RWPE2 (cell line): ENCODE measurements at regions not wholly inside any gene's neighbourhood (a gene's known extent, or its start where the extent isn't known, plus 50 kb on each side); places are given as distances from the start of the nearest gene placed in this dataset.

ENCODE experiments used
- ATAC-seq: fragments of 200-7000 bp; cut with Tn5 transposase; 3 replicates; pipeline ENCODE4 v1.9.1; 2021; ENCODE audit warnings: low read depth
- DNase-seq: peaks from one replicate; pipeline ENCODE4 v3.0.0-alpha.2; 2020; ENCODE audit warnings: low spot score
- H3K27ac ChIP-seq: fragments of 450-650 bp; 2 replicates; pipeline ENCODE4 v1.5.1; 2017; ENCODE audit warnings: mild to moderate bottlenecking; ENCODE audit not compliant: poor library complexity, severe bottlenecking
- H3K27me3 ChIP-seq: fragments of 250-450 bp; sonication (Bioruptor Pico); 2 replicates; pipeline ENCODE4 v1.5.1; 2021; ENCODE audit warnings: mild to moderate bottlenecking, moderate library complexity; ENCODE audit not compliant: insufficient read depth, poor library complexity, severe bottlenecking
- H3K36me3 ChIP-seq: fragments of 250-450 bp; sonication (Bioruptor Pico); 2 replicates; pipeline ENCODE4 v1.5.1; 2020; ENCODE audit warnings: low read depth, mild to moderate bottlenecking, moderate library complexity
- H3K4me1 ChIP-seq: fragments of 250-450 bp; sonication (Bioruptor Pico); 2 replicates; pipeline ENCODE4 v1.5.1; 2021; ENCODE audit warnings: mild to moderate bottlenecking, moderate library complexity; ENCODE audit not compliant: insufficient read depth, poor library complexity, severe bottlenecking
- H3K4me3 ChIP-seq: fragments of 250-450 bp; sonication (Bioruptor Pico); 2 replicates; pipeline ENCODE4 v1.5.1; 2021; ENCODE audit warnings: mild to moderate bottlenecking, moderate library complexity; ENCODE audit not compliant: severe bottlenecking
- H3K9me3 ChIP-seq: fragments of 250-450 bp; sonication (Bioruptor Pico); 2 replicates; pipeline ENCODE4 v1.5.1; 2021; ENCODE audit warnings: mild to moderate bottlenecking, moderate library complexity; ENCODE audit not compliant: severe bottlenecking
- TF ChIP-seq, protein P1 (sequence below): fragments of 450-650 bp; IDR thresholded peaks from one replicate; pipeline ENCODE4 v1.5.1; 2017; ENCODE audit warnings: mild to moderate bottlenecking, moderate library complexity; ENCODE audit not compliant: poor library complexity, severe bottlenecking

DNA sequence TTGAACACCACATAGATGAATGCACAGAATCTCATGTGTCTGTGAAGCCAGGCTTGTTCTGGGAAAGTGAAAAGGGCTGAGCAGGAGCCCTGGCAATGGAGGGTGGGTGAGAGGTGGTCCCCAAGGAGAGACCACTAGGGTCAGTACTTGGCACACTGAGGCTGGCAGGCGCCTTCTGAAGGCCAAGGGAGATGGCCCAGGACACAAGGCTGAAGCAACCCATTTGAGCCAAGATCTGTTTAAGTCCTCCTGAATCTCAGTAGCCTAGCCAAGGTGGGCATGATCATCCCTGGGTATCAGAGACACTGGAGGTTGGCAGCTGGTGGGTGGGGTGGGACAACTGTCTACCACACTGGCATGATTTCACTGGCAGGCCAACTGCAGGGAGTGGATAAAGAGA is 1741.2 kb downstream of the TP53TG3F start:
- TF ChIP-seq, protein P1, sequence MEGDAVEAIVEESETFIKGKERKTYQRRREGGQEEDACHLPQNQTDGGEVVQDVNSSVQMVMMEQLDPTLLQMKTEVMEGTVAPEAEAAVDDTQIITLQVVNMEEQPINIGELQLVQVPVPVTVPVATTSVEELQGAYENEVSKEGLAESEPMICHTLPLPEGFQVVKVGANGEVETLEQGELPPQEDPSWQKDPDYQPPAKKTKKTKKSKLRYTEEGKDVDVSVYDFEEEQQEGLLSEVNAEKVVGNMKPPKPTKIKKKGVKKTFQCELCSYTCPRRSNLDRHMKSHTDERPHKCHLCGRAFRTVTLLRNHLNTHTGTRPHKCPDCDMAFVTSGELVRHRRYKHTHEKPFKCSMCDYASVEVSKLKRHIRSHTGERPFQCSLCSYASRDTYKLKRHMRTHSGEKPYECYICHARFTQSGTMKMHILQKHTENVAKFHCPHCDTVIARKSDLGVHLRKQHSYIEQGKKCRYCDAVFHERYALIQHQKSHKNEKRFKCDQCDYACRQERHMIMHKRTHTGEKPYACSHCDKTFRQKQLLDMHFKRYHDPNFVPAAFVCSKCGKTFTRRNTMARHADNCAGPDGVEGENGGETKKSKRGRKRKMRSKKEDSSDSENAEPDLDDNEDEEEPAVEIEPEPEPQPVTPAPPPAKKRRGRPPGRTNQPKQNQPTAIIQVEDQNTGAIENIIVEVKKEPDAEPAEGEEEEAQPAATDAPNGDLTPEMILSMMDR: no peak
- DNase-seq (no peak), ATAC-seq (no peak)
- no peak overlapping the region for H3K4me3 ChIP-seq
- H3K9me3 ChIP-seq: peaks cover 5% of the 10 kb centered on the region
- H3K27me3 ChIP-seq: no peaks in the 10 kb centered on the region
- no peaks in the 10 kb centered on the region for H3K4me1 ChIP-seq
- H3K27ac ChIP-seq: no peak overlapping the region
- no peaks in the 10 kb centered on the region for H3K36me3 ChIP-seq

DNA sequence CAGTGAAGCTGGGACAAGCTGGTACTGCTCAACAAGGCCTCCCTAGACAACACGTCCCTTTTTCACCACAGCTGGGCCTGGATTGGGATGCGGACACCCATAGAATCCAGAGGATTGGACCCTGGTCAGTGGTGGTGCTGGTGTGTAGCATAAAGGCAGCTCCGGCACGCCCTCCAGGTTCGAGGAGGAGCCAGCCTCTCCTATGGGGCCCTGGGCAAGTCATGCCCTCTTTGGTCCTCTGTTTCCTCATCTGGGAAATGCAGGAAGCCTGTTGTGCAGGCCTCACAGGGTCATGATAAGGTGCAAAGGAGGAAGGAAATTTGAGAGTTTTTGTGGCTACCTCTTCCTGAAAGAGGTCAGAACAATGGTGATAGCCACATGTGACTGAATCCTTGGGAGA is 1741.7 kb downstream of the TP53TG3F start:
- Histone ChIP-seq H3K27me3 (no peaks in the 10 kb centered on the region), H3K4me3 (no peak overlapping the region), H3K36me3 (no peaks in the 10 kb centered on the region), H3K9me3 (peaks cover 5% of the 10 kb centered on the region), H3K4me1 (no peaks in the 10 kb centered on the region), H3K27ac (no peak overlapping the region)
- TF ChIP-seq, protein P1: no peak
- ATAC-seq: no peak
- DNase-seq: no peak

DNA sequence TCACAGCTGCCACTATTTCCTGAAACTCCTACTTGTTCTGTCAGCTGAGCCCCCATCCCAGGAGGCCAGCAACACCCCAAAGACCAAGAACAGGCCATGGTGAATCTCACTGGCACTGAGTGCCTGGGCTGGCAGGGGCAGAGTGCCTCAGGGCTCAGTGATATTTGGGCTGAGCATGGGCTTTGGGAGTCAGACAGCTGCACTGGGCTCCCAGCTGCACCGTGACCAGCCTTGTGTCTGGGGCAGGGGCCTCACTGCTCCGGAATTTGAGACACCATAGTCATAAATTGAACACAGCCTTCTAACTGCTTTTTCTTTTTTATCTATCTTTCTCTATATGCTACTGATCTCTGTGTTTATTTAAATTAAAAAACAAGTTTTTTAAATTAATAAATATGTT is 1744.2 kb downstream of the TP53TG3F start:
- H3K4me3 ChIP-seq: no peak overlapping the region
- H3K36me3 ChIP-seq: no peaks in the 10 kb centered on the region
- DNase-seq (no peak), ATAC-seq (no peak)
- H3K27me3 ChIP-seq: no peaks in the 10 kb centered on the region
- TF ChIP-seq, protein P1: no peak
- no peak overlapping the region for H3K27ac ChIP-seq
- peaks cover 2% of the 10 kb centered on the region for H3K9me3 ChIP-seq
- no peaks in the 10 kb centered on the region for H3K4me1 ChIP-seq

DNA sequence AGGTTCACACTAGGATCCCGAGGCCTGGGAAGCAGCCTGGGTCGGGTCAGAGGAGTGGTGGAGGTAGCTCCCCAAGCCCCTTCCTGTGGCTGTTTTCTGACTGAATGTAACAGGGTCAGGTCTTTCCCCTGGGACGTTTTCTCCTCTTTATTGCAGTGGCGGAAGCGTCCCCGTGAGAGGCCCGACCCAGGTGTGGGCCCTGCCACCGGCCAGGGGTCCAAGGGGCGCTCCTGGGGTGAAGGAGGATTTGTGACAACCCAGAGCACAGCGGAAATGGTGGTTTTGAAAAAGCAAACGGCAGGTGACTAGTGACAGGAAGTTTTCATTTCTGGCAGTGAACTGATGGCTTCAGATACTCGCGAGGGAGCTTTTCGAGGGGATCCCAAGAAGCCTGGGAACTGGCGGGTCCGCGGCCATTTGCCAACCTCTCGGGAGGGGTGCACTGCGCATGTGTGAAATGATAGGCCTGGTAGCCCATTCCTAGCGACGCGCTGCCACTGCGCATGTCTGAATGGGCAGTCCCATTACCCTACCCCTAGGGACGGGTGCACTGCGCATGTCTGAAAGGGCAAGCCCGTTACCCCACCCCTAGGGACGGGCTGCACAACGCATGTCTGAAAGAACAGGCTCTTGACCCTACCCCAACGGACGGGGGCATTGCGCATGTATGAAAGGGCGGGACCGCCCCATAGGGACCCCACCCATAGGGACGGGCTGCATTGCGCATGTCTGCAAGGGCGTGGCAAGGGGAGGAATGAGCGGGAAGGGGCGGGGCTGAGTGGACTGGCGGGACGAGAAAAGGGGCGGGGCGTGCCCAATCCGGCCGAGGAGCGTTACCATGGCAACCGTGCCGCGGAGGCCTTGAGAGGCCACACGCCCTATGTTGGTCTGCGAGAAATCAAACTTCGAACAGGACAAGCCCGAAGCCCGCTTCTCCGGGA is 1747.9 kb downstream of the TP53TG3F start:
- ATAC-seq (no peak), DNase-seq (no peak)
- H3K9me3 ChIP-seq: no peaks in the 10 kb centered on the region
- no peaks in the 10 kb centered on the region for H3K4me1 ChIP-seq
- no peak overlapping the region for H3K4me3 ChIP-seq
- H3K27me3 ChIP-seq: no peaks in the 10 kb centered on the region
- TF ChIP-seq, protein P1: no peak
- no peak overlapping the region for H3K27ac ChIP-seq
- H3K36me3 ChIP-seq: no peaks in the 10 kb centered on the region
